ENCODE measurements at regions not wholly inside any gene's neighbourhood (a gene's known extent, or its start where the extent isn't known, plus 50 kb on each side); places are given as distances from the start of the nearest gene placed in this dataset.
A peak's percentile ranks its signal among the peaks of the same experiment; 100 is the strongest.

GRCh38 chr4:38268108-38268820, 308.1 kb downstream of the PTTG2 start:
- H3K4me3 Mint-ChIP-seq: no peak overlapping the region
- H3K36me3 Mint-ChIP-seq (ENCODE audit: insufficient read depth): peaks cover 3% of the 10 kb centered on the region
- ATAC-seq (replicated peaks; ENCODE audit: extremely low read depth, poor library complexity, severe bottlenecking): no peak
- no peak overlapping the region for H3K27ac Mint-ChIP-seq (ENCODE audit: low read depth)
- no peak for DNase-seq (ENCODE audit: low spot score in 2 of 2)
- no peaks in the 10 kb centered on the region for H3K4me1 Mint-ChIP-seq
- H3K9me3 Mint-ChIP-seq: no peaks in the 10 kb centered on the region
- H3K27me3 Mint-ChIP-seq: no peaks in the 10 kb centered on the region

- H3K36me3 Mint-ChIP-seq (ENCODE audit: insufficient read depth): peaks cover 3% of the 10 kb centered on the region
- no peak for ATAC-seq (replicated peaks; ENCODE audit: extremely low read depth, poor library complexity, severe bottlenecking)
- H3K4me3 Mint-ChIP-seq: no peak overlapping the region
- H3K9me3 Mint-ChIP-seq: no peaks in the 10 kb centered on the region
- H3K4me1 Mint-ChIP-seq: no peaks in the 10 kb centered on the region
- H3K27me3 Mint-ChIP-seq: no peaks in the 10 kb centered on the region
- H3K27ac Mint-ChIP-seq (ENCODE audit: low read depth): no peak overlapping the region
- DNase-seq (ENCODE audit: low spot score in 2 of 2): no peak
Measured at GRCh38 chr4:38268837-38269236, 308.6 kb downstream of the PTTG2 start.

DNA sequence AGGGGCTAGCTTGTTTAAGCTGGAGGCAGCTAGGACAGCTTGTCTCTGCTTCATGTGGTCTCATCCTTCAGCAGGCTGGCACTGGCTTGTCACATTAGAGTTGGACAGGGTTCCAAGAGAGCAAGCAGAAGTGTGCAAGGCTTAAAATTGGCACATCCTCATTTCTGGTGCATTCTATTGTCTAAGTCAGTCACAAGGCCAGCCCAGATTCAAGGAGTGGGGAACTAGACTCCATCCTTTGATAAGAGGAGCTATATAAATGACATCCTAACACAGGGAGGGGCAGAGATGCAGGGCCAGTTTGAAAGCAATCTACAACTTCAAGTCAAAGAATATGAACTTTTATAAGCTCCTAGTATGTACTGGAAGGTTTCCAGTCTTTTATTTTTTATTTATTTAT, 313.2 kb downstream of the PTTG2 start:
- no peaks in the 10 kb centered on the region for H3K4me1 Mint-ChIP-seq
- DNase-seq (ENCODE audit: low spot score in 2 of 2): no peak
- no peaks in the 10 kb centered on the region for H3K27me3 Mint-ChIP-seq
- H3K4me3 Mint-ChIP-seq: no peak overlapping the region
- no peak overlapping the region for H3K27ac Mint-ChIP-seq (ENCODE audit: low read depth)
- no peaks in the 10 kb centered on the region for H3K9me3 Mint-ChIP-seq
- ATAC-seq (replicated peaks; ENCODE audit: extremely low read depth, poor library complexity, severe bottlenecking): no peak
- H3K36me3 Mint-ChIP-seq (ENCODE audit: insufficient read depth): no peaks in the 10 kb centered on the region

GRCh38 chr4:38275331-38276100, 315.3 kb downstream of the PTTG2 start:
- Mint-ChIP-seq H3K4me1 (no peaks in the 10 kb centered on the region), H3K4me3 (no peak overlapping the region), H3K27ac (ENCODE audit: low read depth) (no peak overlapping the region), H3K9me3 (no peaks in the 10 kb centered on the region), H3K36me3 (ENCODE audit: insufficient read depth) (no peaks in the 10 kb centered on the region), H3K27me3 (no peaks in the 10 kb centered on the region)
- no peak for DNase-seq (ENCODE audit: low spot score in 2 of 2)
- ATAC-seq (replicated peaks; ENCODE audit: extremely low read depth, poor library complexity, severe bottlenecking): no peak

- no peaks in the 10 kb centered on the region for H3K4me1 Mint-ChIP-seq
- H3K36me3 Mint-ChIP-seq (ENCODE audit: insufficient read depth): no peaks in the 10 kb centered on the region
- H3K4me3 Mint-ChIP-seq: no peak overlapping the region
- no peak for DNase-seq (ENCODE audit: low spot score in 2 of 2)
- H3K9me3 Mint-ChIP-seq: no peaks in the 10 kb centered on the region
- ATAC-seq (replicated peaks; ENCODE audit: extremely low read depth, poor library complexity, severe bottlenecking): no peak
- no peaks in the 10 kb centered on the region for H3K27me3 Mint-ChIP-seq
- H3K27ac Mint-ChIP-seq (ENCODE audit: low read depth): no peak overlapping the region
Measured at GRCh38 chr4:38278255-38278654, 318.1 kb downstream of the PTTG2 start.

DNA sequence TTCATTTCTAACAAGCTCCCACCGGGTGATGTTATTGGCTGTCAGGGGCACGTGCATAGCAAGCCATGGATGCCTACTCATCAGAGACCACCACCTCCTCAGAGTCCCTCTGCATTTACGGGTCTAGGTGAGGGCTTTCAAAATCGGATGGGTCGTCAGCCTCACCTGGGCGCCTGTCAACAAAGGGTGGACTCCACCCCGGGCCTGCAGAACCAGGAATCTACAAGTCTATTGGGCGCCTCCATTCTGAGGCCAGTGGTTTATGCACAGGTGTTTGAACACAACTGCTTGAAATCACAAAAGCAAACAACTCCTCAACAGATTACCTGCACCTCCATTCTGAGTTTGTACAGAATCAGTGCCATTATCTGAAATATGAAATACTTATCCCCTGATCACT, 318.9 kb downstream of the PTTG2 start:
- DNase-seq (ENCODE audit: low spot score in 2 of 2) (no peak), ATAC-seq (replicated peaks; ENCODE audit: extremely low read depth, poor library complexity, severe bottlenecking) (no peak)
- H3K4me3 Mint-ChIP-seq: no peak overlapping the region
- no peaks in the 10 kb centered on the region for H3K36me3 Mint-ChIP-seq (ENCODE audit: insufficient read depth)
- no peak overlapping the region for H3K27ac Mint-ChIP-seq (ENCODE audit: low read depth)
- H3K4me1 Mint-ChIP-seq: no peaks in the 10 kb centered on the region
- H3K9me3 Mint-ChIP-seq: no peaks in the 10 kb centered on the region
- H3K27me3 Mint-ChIP-seq: no peaks in the 10 kb centered on the region

DNA sequence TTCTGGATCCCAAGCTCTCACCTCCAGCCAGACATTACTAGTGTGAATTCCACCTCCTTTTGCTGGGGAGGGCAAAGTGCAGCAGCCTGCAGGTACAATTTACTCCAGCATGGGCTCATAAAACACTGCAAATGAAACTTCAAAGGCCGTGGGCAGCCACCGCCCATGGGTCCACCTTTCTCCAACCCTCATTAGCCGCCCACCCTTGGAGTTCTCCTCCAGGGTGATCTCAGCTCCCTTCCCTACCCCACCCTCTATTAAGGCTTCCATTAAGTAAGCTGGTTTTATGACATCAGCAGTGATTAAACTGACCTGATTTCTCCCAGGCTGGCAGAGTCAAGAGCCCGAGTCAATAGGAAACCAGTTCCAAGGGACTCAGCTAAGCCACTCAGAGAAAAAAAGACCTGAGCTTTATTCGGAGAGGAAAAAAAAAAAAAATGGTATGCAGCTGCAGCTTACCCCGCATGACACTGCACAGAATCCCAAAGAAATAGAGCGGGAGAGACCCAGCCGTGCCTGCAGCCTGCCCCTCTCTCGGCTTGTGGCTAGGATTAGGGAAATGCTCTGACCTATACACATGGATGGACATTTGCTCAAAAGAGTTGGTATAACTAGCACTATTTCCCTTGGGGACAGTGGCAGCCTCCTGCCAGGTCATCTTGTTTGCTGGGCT, 319.6 kb downstream of the PTTG2 start:
- no peak for ATAC-seq (replicated peaks; ENCODE audit: extremely low read depth, poor library complexity, severe bottlenecking)
- no peaks in the 10 kb centered on the region for H3K27me3 Mint-ChIP-seq
- H3K27ac Mint-ChIP-seq (ENCODE audit: low read depth): no peak overlapping the region
- H3K4me3 Mint-ChIP-seq: no peak overlapping the region
- H3K9me3 Mint-ChIP-seq: no peaks in the 10 kb centered on the region
- no peaks in the 10 kb centered on the region for H3K4me1 Mint-ChIP-seq
- no peak for DNase-seq (ENCODE audit: low spot score in 2 of 2)
- no peaks in the 10 kb centered on the region for H3K36me3 Mint-ChIP-seq (ENCODE audit: insufficient read depth)

DNA sequence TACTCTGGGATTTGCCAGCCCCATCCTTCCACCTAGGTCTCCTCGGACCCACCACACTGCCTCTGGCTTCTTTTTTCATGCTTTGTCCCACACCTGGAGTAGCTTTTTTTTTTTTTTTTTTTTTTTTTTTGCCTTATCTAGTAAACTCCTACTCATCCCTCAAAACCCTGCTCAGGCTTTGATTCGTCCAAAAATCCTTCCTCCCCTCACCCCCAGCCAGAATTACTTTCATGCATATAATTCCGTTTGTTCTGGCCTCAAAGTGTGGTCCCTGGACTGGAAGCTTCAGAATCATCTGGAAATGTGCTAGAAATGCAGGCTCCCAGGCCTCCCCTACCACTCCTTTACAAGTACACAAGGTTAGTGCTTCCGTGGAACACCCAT, 320.1 kb downstream of the PTTG2 start:
- Mint-ChIP-seq H3K9me3 (no peaks in the 10 kb centered on the region), H3K27me3 (no peaks in the 10 kb centered on the region), H3K36me3 (ENCODE audit: insufficient read depth) (no peaks in the 10 kb centered on the region), H3K4me3 (no peak overlapping the region), H3K4me1 (no peaks in the 10 kb centered on the region), H3K27ac (ENCODE audit: low read depth) (no peak overlapping the region)
- no peak for ATAC-seq (replicated peaks; ENCODE audit: extremely low read depth, poor library complexity, severe bottlenecking)
- DNase-seq (ENCODE audit: low spot score in 2 of 2): no peak

- Mint-ChIP-seq H3K36me3 (ENCODE audit: insufficient read depth) (no peaks in the 10 kb centered on the region), H3K27me3 (no peaks in the 10 kb centered on the region), H3K4me1 (no peaks in the 10 kb centered on the region), H3K9me3 (no peaks in the 10 kb centered on the region), H3K27ac (ENCODE audit: low read depth) (peak overlapping the region; percentile 2), H3K4me3 (no peak overlapping the region)
- DNase-seq (ENCODE audit: low spot score in 2 of 2) (no peak), ATAC-seq (replicated peaks; ENCODE audit: extremely low read depth, poor library complexity, severe bottlenecking) (no peak)
Measured at GRCh38 chr4:38281371-38282071, 321.3 kb downstream of the PTTG2 start.

- DNase-seq (ENCODE audit: low spot score in 2 of 2) (no peak), ATAC-seq (replicated peaks; ENCODE audit: extremely low read depth, poor library complexity, severe bottlenecking) (no peak)
- no peaks in the 10 kb centered on the region for H3K36me3 Mint-ChIP-seq (ENCODE audit: insufficient read depth)
- H3K9me3 Mint-ChIP-seq: no peaks in the 10 kb centered on the region
- H3K27me3 Mint-ChIP-seq: no peaks in the 10 kb centered on the region
- no peaks in the 10 kb centered on the region for H3K4me1 Mint-ChIP-seq
- H3K27ac Mint-ChIP-seq (ENCODE audit: low read depth): no peak overlapping the region
- no peak overlapping the region for H3K4me3 Mint-ChIP-seq
Measured at GRCh38 chr4:38283724-38284123, 323.5 kb downstream of the PTTG2 start.

DNA sequence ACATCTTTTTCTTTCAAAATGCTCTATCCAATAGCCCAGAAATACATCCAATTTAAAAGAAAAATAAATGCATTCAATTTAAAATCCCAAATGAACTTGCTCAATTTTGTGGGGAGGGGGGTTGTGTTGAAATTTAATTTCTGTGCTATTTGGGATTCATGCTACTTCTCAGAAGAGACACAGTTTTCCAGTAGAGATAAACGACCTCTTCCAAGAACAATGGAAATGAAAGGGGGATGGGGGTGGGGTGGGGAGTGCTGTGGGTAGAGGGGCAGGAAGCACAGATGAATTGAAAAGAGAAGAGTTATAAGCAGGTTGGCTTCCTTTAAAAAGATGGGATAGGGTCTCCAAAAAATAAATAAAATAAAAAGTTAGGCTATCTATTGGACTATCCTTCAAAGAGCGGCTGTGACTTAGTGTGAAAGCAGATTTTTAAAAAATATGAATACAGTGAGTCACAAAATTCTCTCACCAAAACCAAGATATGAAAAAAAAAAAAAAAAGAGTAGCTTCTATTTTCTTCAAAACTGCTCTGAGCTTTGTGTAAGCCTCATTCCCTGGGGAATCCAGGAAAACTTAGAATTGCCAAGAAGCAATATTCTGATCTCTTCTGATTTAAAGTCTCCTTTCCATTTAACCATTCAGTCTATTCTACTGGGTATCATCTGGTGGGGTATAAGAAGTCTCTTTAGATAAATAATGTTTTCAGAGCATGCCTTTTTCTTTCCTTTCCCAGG, 324.3 kb downstream of the PTTG2 start:
- no peak overlapping the region for H3K27ac Mint-ChIP-seq (ENCODE audit: low read depth)
- H3K27me3 Mint-ChIP-seq: no peaks in the 10 kb centered on the region
- H3K9me3 Mint-ChIP-seq: no peaks in the 10 kb centered on the region
- ATAC-seq (replicated peaks; ENCODE audit: extremely low read depth, poor library complexity, severe bottlenecking) (no peak), DNase-seq (ENCODE audit: low spot score in 2 of 2) (no peak)
- no peaks in the 10 kb centered on the region for H3K36me3 Mint-ChIP-seq (ENCODE audit: insufficient read depth)
- no peak overlapping the region for H3K4me3 Mint-ChIP-seq
- no peaks in the 10 kb centered on the region for H3K4me1 Mint-ChIP-seq
